H1 (cell line): ENCODE measurements at regions not wholly inside any gene's neighbourhood (a gene's known extent, or its start where the extent isn't known, plus 50 kb on each side); places are given as distances from the start of the nearest gene placed in this dataset.

Experiments used
- CTCF ChIA-PET: fragments of 300-600 bp; sonication (Branson Sonifier 250); formaldehyde crosslinking; loops from one replicate; lab custom pipeline; 2021; ENCODE audit not compliant: partially characterized antibody; lab: Charles Lee
- POLR2A ChIA-PET: fragments of 300-600 bp; sonication (Branson Sonifier 250); formaldehyde crosslinking; loops from one replicate; lab custom pipeline; 2021; ENCODE audit warnings: inconsistent platforms; ENCODE audit not compliant: partially characterized antibody; lab: Charles Lee
- DNase-seq, 2 experiments: peaks; one replicate each; pipeline versions ENCODE4 v3.0.0 to v3.0.0-alpha.2; 2010 to 2022; ENCODE audit warnings: low spot score in 2 of 2, low read depth in 1 of 2, mixed read lengths in 1 of 2
- FAIRE-seq: peaks from 2 replicates; lab custom pipeline; 2011; peaks lifted over from hg19 to GRCh38; lab: Jason Lieb, UNC
- H2AFZ ChIP-seq: 2 replicates; pipeline ENCODE4 v1.8.1; 2012; ENCODE audit warnings: low read length, inconsistent platforms
- H2AK5ac ChIP-seq: 2 replicates; pipeline ENCODE4 v1.6.1; 2013; ENCODE audit warnings: low read depth, low read length
- H2BK120ac ChIP-seq: replicated peaks from 2 replicates; pipeline ENCODE3; 2013; ENCODE audit warnings: low read depth, low read length, inconsistent platforms
- H2BK12ac ChIP-seq: 2 replicates; pipeline ENCODE4 v1.6.1; 2013; ENCODE audit warnings: low read depth, low read length
- H2BK15ac ChIP-seq: 2 replicates; pipeline ENCODE4 v1.6.1; 2013; ENCODE audit warnings: low read length
- H2BK20ac ChIP-seq: 2 replicates; pipeline ENCODE4 v1.6.1; 2013; ENCODE audit warnings: low read length
- H2BK5ac ChIP-seq: 2 replicates; pipeline ENCODE4 v1.6.1; 2013; ENCODE audit warnings: low read depth, low read length
- H3K14ac ChIP-seq: 2 replicates; pipeline ENCODE4 v1.6.1; 2013; ENCODE audit warnings: inconsistent platforms; ENCODE audit not compliant: insufficient read length
- H3K18ac ChIP-seq: 2 replicates; pipeline ENCODE4 v1.6.1; 2013; ENCODE audit warnings: low read length; ENCODE audit errors: extremely low read depth
- H3K23ac ChIP-seq: 2 replicates; pipeline ENCODE4 v1.6.1; 2013; ENCODE audit warnings: inconsistent platforms; ENCODE audit not compliant: insufficient read length
- H3K23me2 ChIP-seq: 2 replicates; pipeline ENCODE4 v1.6.1; 2013; ENCODE audit warnings: low read depth, low read length
- H3K27ac ChIP-seq: 2 replicates; pipeline ENCODE4 v1.6.1; 2011; ENCODE audit warnings: low read depth, low read length, inconsistent platforms
- H3K27me3 ChIP-seq, 4 experiments: replicated peaks in 1 of 4; 1 replicate in 1 of 4; 2 replicates in 3 of 4; pipeline versions ENCODE4 v1.6.1 to v1.8.1; 2011 to 2013; ENCODE audit warnings: low read length in 3 of 4, mild to moderate bottlenecking in 3 of 4, inconsistent platforms in 2 of 4, mixed read lengths in 2 of 4, moderate library complexity in 1 of 4; ENCODE audit not compliant: control insufficient read depth in 3 of 4, insufficient read depth in 3 of 4; ENCODE audit errors: extremely low read depth in 1 of 4
- H3K36me3 ChIP-seq, 4 experiments: 2 replicates each; pipeline versions ENCODE4 v1.6.1 to v1.8.1; 2011 to 2013; ENCODE audit warnings: mild to moderate bottlenecking in 4 of 4, low read length in 3 of 4, moderate library complexity in 2 of 4, control low read depth in 1 of 4, inconsistent platforms in 1 of 4; ENCODE audit not compliant: insufficient read depth in 4 of 4, control insufficient read depth in 2 of 4
- H3K4ac ChIP-seq: replicated peaks from 2 replicates; pipeline ENCODE3; 2013; ENCODE audit warnings: low read length, low read depth, mixed read lengths, inconsistent platforms; ENCODE audit not compliant: insufficient read length
- H3K4me1 ChIP-seq, 4 experiments: replicated peaks in 1 of 4; 1 replicate in 1 of 4; 2 replicates in 3 of 4; pipeline versions ENCODE4 v1.6.1 to v1.8.1; 2011 to 2013; ENCODE audit warnings: low read length in 3 of 4, inconsistent platforms in 2 of 4, mixed read lengths in 1 of 4; ENCODE audit not compliant: insufficient read depth in 4 of 4, control insufficient read depth in 3 of 4
- H3K4me2 ChIP-seq, 2 experiments: 2 replicates each; pipeline versions ENCODE4 v1.6.1 to v1.8.1; 2011 to 2013; ENCODE audit warnings: low read depth in 2 of 2, low read length in 2 of 2, control low read depth in 1 of 2, inconsistent platforms in 1 of 2, mild to moderate bottlenecking in 1 of 2; ENCODE audit not compliant: insufficient read depth in 1 of 2
- H3K4me3 ChIP-seq, 4 experiments: fragments of 200-600, 300-600 bp in 1 of 4; sonication (generic), shearing (Covaris generic), sonication (Bioruptor Twin) in 1 of 4; 2 replicates each; pipeline versions ENCODE4 v1.5.1 to v1.8.1; 2011 to 2016; ENCODE audit warnings: low read length in 4 of 4, low read depth in 3 of 4, control low read depth in 2 of 4, inconsistent platforms in 2 of 4, mild to moderate bottlenecking in 2 of 4, mixed read lengths in 1 of 4, moderate library complexity in 1 of 4; ENCODE audit not compliant: insufficient read depth in 2 of 4; ENCODE audit errors: extremely low read depth in 1 of 4
- H3K56ac ChIP-seq: replicated peaks from 2 replicates; pipeline ENCODE3; 2013; ENCODE audit warnings: low read depth, mild to moderate bottlenecking, mixed read lengths, low read length, inconsistent platforms; ENCODE audit not compliant: insufficient read length
- H3K79me1 ChIP-seq: 2 replicates; pipeline ENCODE4 v1.6.1; 2013; ENCODE audit warnings: low read depth, low read length, control low read depth
- H3K79me2 ChIP-seq, 2 experiments: 2 replicates each; pipeline versions ENCODE4 v1.6.1 to v1.8.1; 2012 to 2013; ENCODE audit warnings: low read length in 2 of 2, mild to moderate bottlenecking in 2 of 2, inconsistent platforms in 1 of 2; ENCODE audit not compliant: insufficient read depth in 2 of 2, control insufficient read depth in 1 of 2
- H3K9ac ChIP-seq, 4 experiments: replicated peaks in 1 of 4; 1 replicate in 1 of 4; 2 replicates in 3 of 4; pipeline versions ENCODE4 v1.6.1 to v1.8.1; 2011 to 2013; ENCODE audit warnings: low read depth in 3 of 4, low read length in 3 of 4, control low read depth in 2 of 4, mild to moderate bottlenecking in 2 of 4, moderate library complexity in 2 of 4, inconsistent platforms in 1 of 4; ENCODE audit errors: extremely low read depth in 1 of 4
- H3K9me3 ChIP-seq, 2 experiments: 2 replicates each; pipeline versions ENCODE4 v1.6.1 to v1.8.1; 2012 to 2013; ENCODE audit warnings: mild to moderate bottlenecking in 2 of 2, moderate library complexity in 2 of 2, control low read depth in 1 of 2, inconsistent platforms in 1 of 2, low read depth in 1 of 2, low read length in 1 of 2, mixed read lengths in 1 of 2; ENCODE audit not compliant: insufficient read depth in 2 of 2
- H4K20me1 ChIP-seq, 2 experiments: replicated peaks in 1 of 2; 2 replicates each; pipeline versions ENCODE3 to v1.8.1; 2011 to 2013; ENCODE audit warnings: inconsistent platforms in 2 of 2, low read length in 2 of 2, mild to moderate bottlenecking in 1 of 2; ENCODE audit not compliant: insufficient read depth in 2 of 2, control insufficient read depth in 1 of 2
- H4K5ac ChIP-seq: 2 replicates; pipeline ENCODE4 v1.6.1; 2013; ENCODE audit warnings: low read length, low read depth, mixed read lengths, inconsistent platforms; ENCODE audit not compliant: insufficient read length
- H4K8ac ChIP-seq: 2 replicates; pipeline ENCODE4 v1.8.0; 2013; ENCODE audit warnings: mild to moderate bottlenecking, moderate library complexity, low read length, inconsistent platforms; ENCODE audit not compliant: insufficient read depth; ENCODE audit errors: extremely low read depth
- H4K91ac ChIP-seq: replicated peaks from 2 replicates; pipeline ENCODE3; 2013; ENCODE audit warnings: low read length, mixed read lengths, inconsistent platforms; ENCODE audit not compliant: insufficient read length
- ASH2L ChIP-seq: fragments of 200-600, 300-600 bp; sonication (generic); IDR thresholded peaks from one replicate; pipeline ENCODE4 v1.7.1; 2017; ENCODE audit warnings: low read length
- CEBPB ChIP-seq: IDR thresholded peaks from 2 replicates; pipeline ENCODE4 v1.6.1; 2012; ENCODE audit warnings: low read depth, low read length
- FOSL1 ChIP-seq: IDR thresholded peaks from 2 replicates; pipeline ENCODE4 v1.6.1; 2011; ENCODE audit warnings: mild to moderate bottlenecking, low read depth, low read length, moderate library complexity; ENCODE audit not compliant: insufficient read depth
- GABPA ChIP-seq: IDR thresholded peaks from 2 replicates; pipeline ENCODE4 v1.6.1; 2011; ENCODE audit warnings: mild to moderate bottlenecking, low read length, moderate library complexity, borderline replicate concordance; ENCODE audit not compliant: insufficient read depth
- JUN ChIP-seq: IDR thresholded peaks from 2 replicates; pipeline ENCODE4 v1.6.1; 2011; ENCODE audit warnings: low read depth, mild to moderate bottlenecking, improper control_type of control experiment, low read length
- KDM4A ChIP-seq: IDR thresholded peaks from one replicate; pipeline ENCODE4 v1.7.1; 2012; ENCODE audit warnings: low read depth, mild to moderate bottlenecking, moderate library complexity, low read length, inconsistent platforms; ENCODE audit not compliant: severe bottlenecking
- POLR2A ChIP-seq, 2 experiments: IDR thresholded peaks; 1 replicate in 1 of 2; 2 replicates in 1 of 2; pipeline ENCODE4 v1.6.1; 2011; ENCODE audit warnings: low read depth in 2 of 2, low read length in 2 of 2, mild to moderate bottlenecking in 2 of 2; ENCODE audit errors: control extremely low read depth in 1 of 2
- RBBP5 ChIP-seq: IDR thresholded peaks from 2 replicates; pipeline ENCODE4 v1.7.1; 2012; ENCODE audit warnings: low read depth, mild to moderate bottlenecking, inconsistent platforms, low read length, moderate library complexity, borderline replicate concordance
- RFX5 ChIP-seq: IDR thresholded peaks from 2 replicates; pipeline ENCODE4 v1.6.1; 2011; ENCODE audit warnings: low read depth, low read length, improper control_type of control experiment, borderline replicate concordance
- SAP30 ChIP-seq: fragments of 300-600 bp; sonication (generic); IDR thresholded peaks from 2 replicates; pipeline ENCODE4 v1.7.1; 2012; ENCODE audit warnings: low read length, moderate library complexity, mild to moderate bottlenecking, inconsistent platforms; ENCODE audit not compliant: insufficient read depth, insufficient replicate concordance
- SIN3A ChIP-seq, 2 experiments: IDR thresholded peaks in 1 of 2; conservative IDR thresholded peaks in 1 of 2; 2 replicates each; pipeline ENCODE4 v1.6.1; 2011 to 2012; ENCODE audit warnings: low read length in 2 of 2, improper control_type of control experiment in 1 of 2, low read depth in 1 of 2, mild to moderate bottlenecking in 1 of 2
- SP1 ChIP-seq: IDR thresholded peaks from 2 replicates; pipeline ENCODE4 v1.6.1; 2011; ENCODE audit warnings: low read depth, low read length
- SP4 ChIP-seq: IDR thresholded peaks from 2 replicates; pipeline ENCODE4 v1.6.1; 2012; ENCODE audit warnings: low read length, inconsistent platforms
- SUZ12 ChIP-seq: fragments of 200-600 bp; sonication (generic); IDR thresholded peaks from 2 replicates; pipeline ENCODE4 v1.6.1; 2012; ENCODE audit warnings: mild to moderate bottlenecking, inconsistent platforms, low read length, moderate library complexity, mixed read lengths
- WGBS, 2 experiments: shearing (Covaris generic) in 1 of 2; methylation state at CpG; one replicate each; pipeline versions ENCODE4 v1.1.6 to v1.1.7; 2013 to 2015; ENCODE audit warnings: low lambda C conversion rate in 2 of 2, mixed read lengths in 2 of 2, inconsistent platforms in 1 of 2, low coverage in 1 of 2, missing lambda C conversion rate in 1 of 2; ENCODE audit not compliant: insufficient replicate concordance in 2 of 2, insufficient coverage in 1 of 2, insufficient read length in 1 of 2; ENCODE audit errors: extremely low coverage in 1 of 2, missing lambda C conversion rate in 1 of 2; 5-methylcytosine and 5-hydroxymethylcytosine counted together

DNA sequence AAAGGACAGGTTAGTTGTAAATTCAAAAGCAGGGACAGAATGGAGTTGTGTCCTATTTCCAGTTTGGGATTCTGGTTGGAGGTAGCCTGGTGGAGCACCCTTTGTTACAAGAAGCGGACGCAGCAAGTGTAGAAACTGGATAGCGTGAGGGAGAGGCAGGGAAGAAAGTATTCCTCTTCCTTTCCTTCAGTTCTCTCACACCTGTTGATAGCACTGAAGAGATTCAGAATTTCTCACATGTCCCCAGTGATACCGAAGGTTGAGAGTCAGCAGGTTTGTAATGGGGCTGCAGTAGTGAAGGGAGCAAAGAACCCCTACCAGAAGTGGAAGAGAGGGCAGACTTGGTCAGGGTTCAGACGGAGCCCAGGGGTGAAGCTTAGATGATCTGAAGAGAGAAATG lies 399.2 kb downstream of the SPRY2 start:
- Histone ChIP-seq H2BK120ac (no peak overlapping the region), H3K18ac (no peak overlapping the region), H4K20me1 (no peaks in the 10 kb centered on the region), H3K56ac (no peak overlapping the region), H3K23me2 (no peaks in the 10 kb centered on the region), H3K79me1 (no peaks in the 10 kb centered on the region), H3K27ac (no peak overlapping the region), H3K14ac (no peak overlapping the region), H4K91ac (no peak overlapping the region), H2AFZ (no peak overlapping the region), H3K4me2 (no peak overlapping the region), H3K36me3 (no peaks in the 10 kb centered on the region), H2BK20ac (no peak overlapping the region), H3K9ac (no peak overlapping the region), H4K8ac (no peak overlapping the region), H3K27me3 (no peaks in the 10 kb centered on the region), H2AK5ac (no peak overlapping the region), H2BK5ac (no peak overlapping the region), H2BK15ac (no peak overlapping the region), H3K79me2 (no peaks in the 10 kb centered on the region), H3K9me3 (no peaks in the 10 kb centered on the region), H3K4ac (no peak overlapping the region), H4K5ac (no peak overlapping the region), H3K23ac (no peak overlapping the region), H2BK12ac (no peak overlapping the region), H3K4me1 (peaks cover 0 to 3% (median 1%) of the 10 kb centered on the region in 4 experiments; a peak in 1 of 7 replicates), H3K4me3 (no peak overlapping the region)
- TF ChIP-seq RBBP5 (no peak), SAP30 (no peak), CEBPB (no peak), KDM4A (no peak), SUZ12 (no peak), SP1 (no peak), POLR2A (IDR thresholded peaks at IDR 0.05; ENCODE audit: control extremely low read depth in 1 of 2, low read depth in 2 of 2, low read length in 2 of 2) (no peak), ASH2L (no peak), SIN3A (conservative IDR thresholded peaks at IDR 0.05 in 1 of 2, IDR thresholded peaks at IDR 0.05 in 1 of 2; ENCODE audit: low read depth in 1 of 2, low read length in 2 of 2) (no peak), SP4 (no peak), JUN (no peak), RFX5 (no peak), FOSL1 (no peak), GABPA (no peak)
- whole genome bisulfite sequencing, 2 experiments: 100% methylated on average over 5 of the region's 5 CpGs; no CpG with 5 or more reads in 1 of the 2 experiments
- ChIA-PET CTCF (interaction anchor here (1.5 to 2.0 kb wide), 2 partner anchors 12 to 41 kb away, joined by 3 to 4 read pairs; no protein-coding TSS in a partner anchor), POLR2A (no interaction called here)
- no peak for DNase-seq
- no peak for FAIRE-seq
